CD14-positive monocyte (primary cell): ENCODE measurements at regions not wholly inside any gene's neighbourhood (a gene's known extent, or its start where the extent isn't known, plus 50 kb on each side); places are given as distances from the start of the nearest gene placed in this dataset.

Source experiments
- DNase-seq, 3 donors: peaks; one replicate each; pipeline ENCODE4 v3.0.0-alpha.2; 2011 to 2022
- H2AFZ ChIP-seq: 2 replicates; pipeline ENCODE4 v1.6.0; 2012; ENCODE audit warnings: mild to moderate bottlenecking, low read depth, low read length, inconsistent platforms; ENCODE audit not compliant: insufficient read depth, poor library complexity, severe bottlenecking
- H3K27ac ChIP-seq, 2 donors: 1 replicate in 1 of 2; 2 replicates in 1 of 2; pipeline ENCODE4 v1.5.1; 2012 to 2013; ENCODE audit warnings: low read length in 2 of 2, control low read depth in 1 of 2, inconsistent platforms in 1 of 2, low read depth in 1 of 2, mild to moderate bottlenecking in 1 of 2
- H3K27me3 ChIP-seq, 2 donors: one replicate each; pipeline versions ENCODE4 v1.6.0 to v1.6.1; 2011 to 2013; ENCODE audit warnings: low read length in 2 of 2; ENCODE audit not compliant: control insufficient read depth in 2 of 2, insufficient read depth in 2 of 2
- H3K36me3 ChIP-seq, 2 donors: replicated peaks in 1 of 2; 1 replicate in 1 of 2; 2 replicates in 1 of 2; pipeline versions ENCODE4 v1.5.1 to v1.6.1; 2012 to 2013; ENCODE audit warnings: low read length in 2 of 2, control low read depth in 1 of 2, inconsistent platforms in 1 of 2, mild to moderate bottlenecking in 1 of 2; ENCODE audit not compliant: insufficient read depth in 2 of 2, control insufficient read depth in 1 of 2
- H3K4me1 ChIP-seq, 2 donors: 1 replicate in 1 of 2; 2 replicates in 1 of 2; pipeline versions ENCODE4 v1.5.1 to v1.6.1; 2012 to 2013; ENCODE audit warnings: low read length in 2 of 2, control low read depth in 1 of 2, inconsistent platforms in 1 of 2, mild to moderate bottlenecking in 1 of 2, moderate library complexity in 1 of 2; ENCODE audit not compliant: insufficient read depth in 2 of 2, control insufficient read depth in 1 of 2
- H3K4me2 ChIP-seq: replicated peaks from 2 replicates; pipeline ENCODE3; 2012; ENCODE audit warnings: low read length, moderate library complexity, mild to moderate bottlenecking; ENCODE audit not compliant: poor library complexity, severe bottlenecking; ENCODE audit errors: extremely low read depth
- H3K4me3 ChIP-seq, 3 experiments: fragments of 200-600 bp in 1 of 3; sonication (generic) in 1 of 3; replicated peaks in 1 of 3; 1 replicate in 2 of 3; 2 replicates in 1 of 3; pipeline ENCODE4 v1.5.1; 2011 to 2013; ENCODE audit warnings: low read length in 3 of 3, mild to moderate bottlenecking in 3 of 3, control low read depth in 2 of 3, low read depth in 2 of 3, inconsistent platforms in 1 of 3, moderate library complexity in 1 of 3
- H3K79me2 ChIP-seq: 2 replicates; pipeline ENCODE4 v1.6.0; 2012; ENCODE audit warnings: mild to moderate bottlenecking, control low read depth, inconsistent platforms, low read length, moderate library complexity; ENCODE audit not compliant: insufficient read depth
- H3K9ac ChIP-seq: 2 replicates; pipeline ENCODE4 v1.6.0; 2017; ENCODE audit warnings: low read length, mild to moderate bottlenecking; ENCODE audit not compliant: insufficient read depth, poor library complexity, severe bottlenecking
- H3K9me3 ChIP-seq, 2 donors: replicated peaks in 1 of 2; 1 replicate in 1 of 2; 2 replicates in 1 of 2; pipeline versions ENCODE4 v1.5.1 to v1.6.1; 2012 to 2013; ENCODE audit warnings: low read length in 2 of 2, control low read depth in 1 of 2; ENCODE audit not compliant: control insufficient read depth in 1 of 2, insufficient read depth in 1 of 2
- H4K20me1 ChIP-seq: 2 replicates; pipeline ENCODE4 v1.6.0; 2012; ENCODE audit warnings: mild to moderate bottlenecking, low read length, control low read depth, moderate library complexity; ENCODE audit not compliant: insufficient read depth
- H3K27ac Mint-ChIP-seq, 7 donors: one replicate each; pipeline ENCODE4 v1.8.0; 2020; ENCODE audit warnings: mild to moderate bottlenecking in 7 of 7, mixed read lengths in 7 of 7, moderate library complexity in 6 of 7, inconsistent platforms in 2 of 7
- H3K27me3 Mint-ChIP-seq, 3 donors: one replicate each; pipeline ENCODE4 v1.8.0; 2021 to 2022; ENCODE audit warnings: low read depth in 3 of 3, mild to moderate bottlenecking in 3 of 3, mixed read lengths in 3 of 3, moderate library complexity in 3 of 3, inconsistent platforms in 1 of 3
- H3K36me3 Mint-ChIP-seq, 2 donors: one replicate each; pipeline ENCODE4 v1.8.0; 2020; ENCODE audit warnings: mixed read lengths in 2 of 2, inconsistent platforms in 1 of 2, mild to moderate bottlenecking in 1 of 2
- H3K4me1 Mint-ChIP-seq: one replicate; pipeline ENCODE4 v1.8.0; 2020; ENCODE audit warnings: mild to moderate bottlenecking, mixed read lengths
- H3K4me3 Mint-ChIP-seq, 2 donors: one replicate each; pipeline ENCODE4 v1.8.0; 2020; ENCODE audit warnings: mild to moderate bottlenecking in 2 of 2, mixed read lengths in 2 of 2, moderate library complexity in 1 of 2
- H3K9me3 Mint-ChIP-seq, 7 donors: one replicate each; pipeline ENCODE4 v1.8.0; 2020 to 2022; ENCODE audit warnings: mixed read lengths in 7 of 7, mild to moderate bottlenecking in 6 of 7, moderate library complexity in 6 of 7, inconsistent platforms in 2 of 7
- CTCF ChIP-seq: fragments of 200-600 bp; IDR thresholded peaks from one replicate; pipeline ENCODE4 v1.8.0; 2022; ENCODE audit warnings: antibody characterized with exemption, mild to moderate bottlenecking
- WGBS: methylation state at CpG from one replicate; pipeline ENCODE4 v1.1.5; 2013; ENCODE audit warnings: missing lambda C conversion rate; ENCODE audit not compliant: insufficient coverage; 5-methylcytosine and 5-hydroxymethylcytosine counted together
- intact Hi-C, 2 donors: fragments of 100-400 bp; cut with micrococcal nuclease; formaldehyde crosslinking; loops; one replicate each; pipeline versions ENCODE4 v1.15.0 to v1.15.1; 2023

- Mint-ChIP-seq H3K27me3 (peaks cover 2 to 7% (median 5%) of the 10 kb centered on the region in 3 donors), H3K27ac (no peak overlapping the region), H3K4me1 (no peaks in the 10 kb centered on the region), H3K36me3 (no peaks in the 10 kb centered on the region), H3K4me3 (no peak overlapping the region), H3K9me3 (peaks cover 0 to 9% (median 4%) of the 10 kb centered on the region in 7 donors)
- no peaks in the 10 kb centered on the region for H3K79me2 ChIP-seq
- no peak overlapping the region for H3K9ac ChIP-seq
- H3K36me3 ChIP-seq = no peaks in the 10 kb centered on the region
- intact Hi-C loops = no loop called here
- no peaks in the 10 kb centered on the region for H3K4me1 ChIP-seq
- H4K20me1 ChIP-seq = no peaks in the 10 kb centered on the region
- peaks cover 2 to 3% of the 10 kb centered on the region in 2 donors for H3K27me3 ChIP-seq
- no CpG with 5 or more reads among the region's 1 CpG for WGBS
- no peak overlapping the region for H3K4me3 ChIP-seq
- H2AFZ ChIP-seq = no peak overlapping the region
- no peak overlapping the region for H3K4me2 ChIP-seq
- no peak for TF ChIP-seq CTCF
- H3K27ac ChIP-seq = no peak overlapping the region
- no peaks in the 10 kb centered on the region for H3K9me3 ChIP-seq
- DNase-seq = no peak
These were observed 103.4 kb upstream of the SLC22A23 start for GRCh38 chr6:3560211-3560610.

- 81% methylated on average over 3 of the region's 3 CpGs for WGBS
- no peak overlapping the region for H3K27ac Mint-ChIP-seq
- intact Hi-C loops = no loop called here
These were observed 102.7 kb upstream of the SLC22A23 start for GRCh38 chr6:3559561-3559960.

More at GRCh38 chr6:3559561-3559960, 102.7 kb upstream of the SLC22A23 start:
- no peaks in the 10 kb centered on the region for H3K36me3 Mint-ChIP-seq
- Histone ChIP-seq H2AFZ (no peak overlapping the region), H3K36me3 (no peaks in the 10 kb centered on the region), H3K27me3 (peaks cover 2 to 3% of the 10 kb centered on the region in 2 donors), H3K4me2 (no peak overlapping the region), H3K4me1 (no peaks in the 10 kb centered on the region), H3K27ac (no peak overlapping the region), H4K20me1 (no peaks in the 10 kb centered on the region), H3K9ac (no peak overlapping the region), H3K79me2 (no peaks in the 10 kb centered on the region), H3K4me3 (no peak overlapping the region), H3K9me3 (no peaks in the 10 kb centered on the region)
- no peak for DNase-seq
- no peak for TF ChIP-seq CTCF
- no peak overlapping the region for H3K4me3 Mint-ChIP-seq
- peaks cover 2 to 7% (median 6%) of the 10 kb centered on the region in 3 donors for H3K27me3 Mint-ChIP-seq
- H3K4me1 Mint-ChIP-seq = no peaks in the 10 kb centered on the region
- H3K9me3 Mint-ChIP-seq = peaks cover 0 to 7% (median 2%) of the 10 kb centered on the region in 7 donors
